HG03135 (cell line): ENCODE measurements at regions not wholly inside any gene's neighbourhood (a gene's known extent, or its start where the extent isn't known, plus 50 kb on each side); places are given as distances from the start of the nearest gene placed in this dataset.

ENCODE experiments used
- ATAC-seq: cut with Tn5 transposase; IDR thresholded peaks from one replicate; pipeline ENCODE4 v1.9.1; 2021; ENCODE audit warnings: mild to moderate bottlenecking, moderate library complexity; ENCODE audit not compliant: unreplicated experiment

DNA sequence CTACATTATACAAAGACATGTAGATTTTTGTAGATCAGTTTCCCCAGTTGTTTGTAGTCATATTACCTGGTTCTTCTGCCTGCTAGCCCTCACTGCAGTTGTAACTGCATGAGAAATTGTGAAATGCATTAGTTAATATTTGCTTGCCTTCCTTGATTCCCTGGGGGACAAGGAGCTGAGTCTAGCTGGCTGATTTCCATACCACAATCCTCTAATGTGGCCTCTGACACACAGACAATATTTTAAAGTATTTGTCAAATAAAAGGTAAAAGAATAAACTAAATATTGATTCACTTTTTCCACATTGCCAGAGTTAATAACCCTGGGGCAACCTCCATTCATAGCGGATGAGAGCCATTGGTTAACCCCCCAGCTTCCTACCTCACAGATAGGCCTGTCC, 128.8 kb upstream of the TMEM132C start:
- ATAC-seq, result no peak

DNA sequence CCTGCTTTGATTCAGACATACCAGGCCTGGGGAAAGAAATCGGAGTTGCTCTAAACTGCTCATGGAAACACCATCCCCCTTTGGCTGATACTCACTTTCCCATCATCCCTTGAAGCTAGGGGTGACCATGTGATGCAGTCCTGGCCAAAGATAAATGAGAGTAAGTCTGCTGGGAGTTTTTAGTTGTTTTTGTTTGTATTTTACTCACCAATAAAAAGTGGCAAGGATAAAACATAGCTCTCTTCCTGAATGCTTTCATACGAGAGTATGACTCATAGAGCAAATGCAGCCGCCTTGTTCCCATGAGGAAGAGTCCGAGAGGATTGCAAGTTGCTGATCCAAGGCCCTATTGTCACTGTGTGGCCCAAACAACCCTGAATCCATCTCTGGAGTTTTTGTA, 126.4 kb upstream of the TMEM132C start:
- ATAC-seq, result no peak

DNA sequence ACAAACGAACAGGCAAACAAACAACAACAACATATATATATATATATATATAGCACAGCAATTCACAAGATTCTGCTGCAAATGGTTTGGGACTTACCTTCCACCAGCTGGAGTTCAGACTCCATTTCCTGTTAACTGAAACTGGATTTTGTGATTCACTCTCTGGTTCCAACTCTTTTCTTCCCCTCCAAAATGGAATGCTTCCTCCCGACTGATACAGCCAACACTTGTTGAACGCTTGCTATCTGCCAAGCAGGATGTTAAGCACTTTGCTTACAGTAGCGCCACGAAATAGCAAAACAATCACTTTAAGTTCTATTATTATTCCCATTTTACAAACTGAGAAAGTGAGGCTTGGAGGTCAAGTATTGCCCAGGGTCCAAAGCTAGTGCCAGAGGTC, 116.0 kb upstream of the TMEM132C start:
- ATAC-seq, result no peak

DNA sequence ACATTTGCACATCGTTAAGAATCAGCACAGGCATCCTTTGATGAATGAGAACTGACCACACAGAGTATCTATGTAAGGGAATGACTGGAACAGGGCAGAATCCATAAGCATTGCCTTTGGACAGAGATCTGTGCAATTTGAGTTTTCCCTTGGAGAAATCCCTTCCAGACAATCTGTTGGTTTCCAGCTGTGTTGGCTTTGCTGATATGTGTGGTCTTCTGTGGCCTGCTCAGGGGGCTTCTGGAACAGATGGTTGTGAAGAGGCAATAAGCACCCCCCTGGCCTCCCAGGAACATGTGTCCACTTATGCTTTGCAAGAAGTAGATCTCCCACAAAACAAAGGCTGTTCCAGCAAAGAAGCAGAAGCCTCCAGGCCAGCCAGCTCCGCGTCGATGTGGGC, 111.4 kb upstream of the TMEM132C start:
- ATAC-seq, result no peak

DNA sequence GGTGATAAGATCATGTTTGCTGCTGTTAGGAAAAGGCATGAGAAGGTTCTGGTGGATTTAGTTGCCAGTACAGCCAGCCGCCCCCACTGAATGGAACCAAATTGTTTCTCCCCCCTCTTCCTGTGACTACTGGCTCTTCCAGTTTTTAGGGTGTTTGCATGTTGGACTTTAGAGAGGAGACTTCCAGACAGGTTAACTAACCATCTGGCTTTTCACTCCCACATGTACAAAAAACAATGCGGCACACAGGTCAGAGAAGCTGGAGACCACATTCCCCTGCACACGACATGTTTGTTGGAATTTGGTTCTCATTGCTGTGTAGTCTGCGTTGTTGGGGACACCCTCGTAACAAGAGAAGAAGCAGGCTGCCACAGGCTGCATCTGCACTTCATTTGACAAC, 103.9 kb upstream of the TMEM132C start:
- no peak for ATAC-seq

DNA sequence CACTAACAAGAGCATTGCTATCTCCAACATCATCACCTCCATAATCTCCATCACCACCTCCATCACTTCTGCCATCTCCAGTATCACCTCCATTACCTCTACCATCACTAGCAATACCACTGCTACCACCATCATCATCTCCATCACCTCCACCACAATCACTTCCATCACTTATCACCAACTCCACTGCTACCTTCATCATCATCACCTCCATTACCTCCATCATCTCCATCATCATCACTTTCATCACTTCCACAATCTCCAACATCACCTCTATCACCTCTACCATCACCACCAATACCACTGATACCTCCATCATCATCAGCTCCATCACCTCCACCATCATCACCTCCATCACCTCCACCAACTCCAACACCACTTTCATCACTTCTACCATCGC, 102.4 kb upstream of the TMEM132C start:
- no peak for ATAC-seq

DNA sequence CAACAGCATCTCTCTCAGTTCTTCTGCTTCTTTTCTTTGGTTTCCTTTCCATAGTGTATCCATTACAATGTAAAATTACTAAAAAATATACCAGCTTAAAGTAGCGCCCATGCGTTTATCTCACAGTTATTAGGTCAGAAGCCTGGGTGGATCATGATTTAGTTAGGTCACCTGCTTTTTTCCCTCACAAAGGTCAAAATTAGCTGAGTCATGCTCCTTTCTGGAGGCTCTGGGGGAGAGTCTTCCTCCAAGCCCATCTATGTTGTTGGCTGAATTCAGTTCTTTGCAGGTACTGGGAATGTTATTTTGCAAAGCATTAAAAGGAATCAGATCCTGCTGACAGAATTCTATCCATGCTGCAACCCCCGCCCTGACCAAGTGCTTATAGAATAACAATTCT, 101.6 kb upstream of the TMEM132C start:
- no peak for ATAC-seq

DNA sequence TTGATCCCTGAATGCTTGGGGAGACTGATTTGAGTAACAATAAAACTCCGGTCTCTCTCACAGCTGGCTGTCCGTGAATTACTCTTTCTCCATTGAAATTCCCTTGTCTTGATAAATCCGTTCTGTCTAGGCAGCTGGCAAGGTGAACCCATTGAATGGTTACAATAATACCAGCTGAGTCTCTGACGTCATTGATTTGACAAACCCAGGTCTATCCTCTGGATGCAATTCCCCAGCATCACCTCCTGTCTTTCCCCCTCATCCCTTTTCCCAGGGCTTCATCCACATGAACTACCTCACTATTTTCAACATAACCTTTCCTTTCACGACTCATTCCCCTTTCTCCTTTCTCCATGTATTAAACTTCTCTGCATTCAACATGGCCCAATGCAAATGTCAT, 98.7 kb upstream of the TMEM132C start:
- no peak for ATAC-seq

DNA sequence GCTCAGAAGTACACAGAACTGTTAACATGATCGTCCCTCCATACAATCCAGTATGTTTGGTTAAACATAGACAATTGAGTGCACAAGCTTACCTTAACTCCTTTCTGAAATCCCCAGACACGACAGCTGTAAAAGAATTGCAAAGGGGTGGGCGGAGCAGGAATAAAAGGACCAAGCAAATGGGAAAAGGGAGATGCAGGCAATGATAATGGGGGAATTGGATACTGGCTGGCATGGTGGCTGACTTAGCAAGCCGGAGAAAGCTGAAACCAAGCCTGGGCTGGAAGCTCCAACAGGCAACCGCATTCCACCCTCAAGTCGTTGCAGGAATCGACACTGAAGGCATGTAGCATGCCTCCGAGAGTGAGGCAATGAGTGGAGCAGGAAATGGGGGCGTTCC, 96.8 kb upstream of the TMEM132C start:
- ATAC-seq, result no peak

DNA sequence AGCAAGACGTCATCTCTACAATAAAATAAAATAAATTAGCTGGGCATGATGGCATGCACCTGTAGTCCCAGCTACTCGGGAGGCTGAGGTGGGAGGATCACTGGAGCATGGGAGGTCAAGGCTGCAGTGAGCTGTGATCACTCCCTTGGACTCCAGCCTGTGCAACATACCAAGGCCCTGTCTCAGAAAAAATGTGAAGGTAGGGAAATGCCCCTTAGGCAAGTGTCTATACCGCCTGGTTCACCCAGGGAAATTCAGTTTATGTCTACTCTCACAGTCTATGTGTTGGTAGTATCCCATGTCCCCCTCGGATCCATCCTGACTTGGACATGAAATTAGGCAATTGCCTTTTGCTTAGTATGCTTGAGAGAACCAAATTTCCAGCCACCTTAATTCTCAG, 88.4 kb upstream of the TMEM132C start:
- ATAC-seq, result no peak

DNA sequence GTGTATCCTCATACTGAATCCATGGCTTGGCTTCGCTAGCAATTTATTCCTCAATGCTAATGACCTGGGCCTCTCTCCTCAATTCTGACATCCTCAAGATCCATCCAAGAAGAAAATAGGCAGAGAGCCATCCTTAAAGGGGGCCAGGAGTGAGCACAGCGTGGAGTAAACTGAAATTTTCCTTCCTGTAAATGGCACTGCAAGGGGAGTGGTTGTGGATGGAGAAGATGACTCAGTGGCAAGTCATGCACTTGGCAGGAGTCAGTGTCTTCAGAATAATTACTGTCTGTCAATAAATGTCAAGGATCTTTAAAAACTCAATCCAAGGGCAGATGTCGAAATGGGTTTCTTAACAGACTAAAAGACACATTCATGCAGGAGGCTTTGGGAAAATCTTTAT, 88.0 kb upstream of the TMEM132C start:
- no peak for ATAC-seq

DNA sequence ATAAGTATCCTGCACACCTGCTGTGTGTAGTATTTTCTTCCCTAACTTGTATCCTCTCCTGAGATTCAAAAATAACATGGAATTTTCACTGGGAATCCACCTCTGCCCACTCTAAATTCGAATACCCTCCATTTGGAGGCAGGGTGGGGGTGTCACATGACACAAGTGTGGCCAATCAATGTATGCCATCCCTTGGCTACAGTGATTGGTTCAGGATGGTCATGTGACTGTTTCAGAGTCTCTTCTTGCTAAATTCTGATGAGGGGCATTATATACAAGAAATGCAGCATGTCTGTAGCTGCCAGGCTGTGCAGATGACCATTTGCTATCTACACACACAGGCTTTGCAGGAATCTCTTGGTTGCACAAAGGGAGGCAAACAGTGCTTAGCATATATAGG, 86.8 kb upstream of the TMEM132C start:
- no peak for ATAC-seq

DNA sequence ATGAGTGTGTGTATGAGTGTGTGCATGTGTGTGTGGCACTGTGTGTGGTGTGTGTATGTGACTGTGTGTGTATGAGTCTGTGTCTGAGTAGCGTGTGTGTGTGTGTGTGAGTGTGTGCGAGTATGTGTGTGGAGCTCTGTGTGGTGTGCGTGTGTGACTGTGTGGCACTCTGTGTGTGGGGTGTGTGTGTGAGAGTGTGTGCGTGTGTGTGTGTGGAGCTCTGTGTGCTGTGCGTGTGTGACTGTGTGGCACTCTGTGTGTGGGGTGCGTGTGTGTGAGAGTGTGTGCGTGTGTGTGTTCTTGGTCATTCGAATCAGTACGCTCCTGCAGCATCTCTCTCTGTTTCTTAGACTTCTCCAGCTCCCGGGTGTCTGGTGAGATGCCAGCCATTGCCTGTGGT, 76.9 kb upstream of the TMEM132C start:
- no peak for ATAC-seq

DNA sequence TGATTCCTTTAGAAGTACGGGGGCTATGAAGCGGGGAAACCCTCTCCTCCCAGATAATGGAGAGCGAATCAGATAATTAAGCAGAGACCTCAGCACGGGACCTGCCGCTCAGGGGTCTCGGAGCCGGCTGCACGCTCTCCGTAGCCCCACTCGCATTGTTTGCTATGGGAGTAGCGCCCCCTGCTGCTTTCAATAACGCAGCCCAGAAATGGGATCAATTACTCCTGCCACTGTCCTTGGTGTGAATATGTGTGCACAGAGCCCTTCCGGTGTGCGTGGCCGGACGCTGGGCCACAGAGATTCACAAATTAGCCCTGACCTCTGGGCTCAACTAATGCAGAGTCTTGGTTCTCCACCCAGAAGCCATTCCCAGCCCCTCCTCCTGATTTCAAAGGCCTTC, 76.4 kb upstream of the TMEM132C start:
- ATAC-seq, result no peak

DNA sequence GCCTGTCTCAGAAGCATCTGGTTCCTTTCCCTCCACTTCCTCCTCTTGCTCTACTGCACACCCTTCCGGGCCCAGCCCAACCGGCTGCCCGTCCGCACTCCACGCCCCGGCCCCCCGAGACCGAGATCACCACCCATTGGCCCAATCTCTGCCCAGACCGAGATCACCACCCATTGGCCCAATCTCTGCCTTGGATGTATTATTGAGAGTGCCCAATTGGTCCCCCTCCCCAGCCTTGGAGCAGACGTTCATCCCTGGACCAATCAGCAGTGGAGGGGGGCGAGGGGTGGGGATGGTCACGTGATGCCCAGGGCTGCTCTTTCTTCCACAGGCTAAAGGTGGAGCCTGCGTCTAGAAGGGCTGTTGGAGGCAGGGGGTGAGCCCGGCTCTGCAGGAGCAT, 75.6 kb upstream of the TMEM132C start:
- no peak for ATAC-seq

DNA sequence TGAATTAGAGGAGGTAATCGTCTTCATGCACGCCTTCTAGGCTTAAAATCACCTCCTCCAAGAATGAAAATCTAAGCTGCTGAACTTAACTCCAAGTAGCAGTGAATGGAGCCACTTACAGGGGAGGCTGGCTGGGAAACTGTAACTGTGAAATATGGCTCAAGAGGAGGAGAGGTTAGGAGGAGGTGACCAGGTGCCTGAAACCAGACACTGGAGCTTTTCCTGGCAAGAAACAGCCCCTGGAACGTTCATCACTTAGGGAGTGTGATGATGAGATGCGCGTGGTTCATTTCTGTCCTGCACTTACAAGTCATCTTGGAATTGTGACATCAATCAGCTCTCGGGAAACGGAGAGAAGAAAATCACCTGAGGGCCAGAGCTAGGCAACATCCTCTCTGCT, 62.3 kb upstream of the TMEM132C start:
- ATAC-seq, result no peak

DNA sequence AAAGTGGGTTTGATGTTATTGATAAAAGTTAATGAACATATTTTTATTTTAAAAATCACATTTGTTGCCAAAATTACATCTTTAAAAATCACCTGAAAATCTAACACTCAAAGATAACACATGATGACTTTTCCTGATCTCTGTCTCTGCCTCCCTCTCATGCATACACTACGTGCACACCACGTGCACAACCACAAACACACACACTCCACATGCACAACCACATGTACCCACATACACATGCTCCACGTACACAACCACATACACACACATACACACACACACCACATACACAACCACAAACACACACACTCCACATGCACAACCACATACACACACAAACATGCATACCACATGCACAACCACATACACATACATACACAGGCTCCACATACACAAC, 61.8 kb upstream of the TMEM132C start:
- ATAC-seq, result no peak

DNA sequence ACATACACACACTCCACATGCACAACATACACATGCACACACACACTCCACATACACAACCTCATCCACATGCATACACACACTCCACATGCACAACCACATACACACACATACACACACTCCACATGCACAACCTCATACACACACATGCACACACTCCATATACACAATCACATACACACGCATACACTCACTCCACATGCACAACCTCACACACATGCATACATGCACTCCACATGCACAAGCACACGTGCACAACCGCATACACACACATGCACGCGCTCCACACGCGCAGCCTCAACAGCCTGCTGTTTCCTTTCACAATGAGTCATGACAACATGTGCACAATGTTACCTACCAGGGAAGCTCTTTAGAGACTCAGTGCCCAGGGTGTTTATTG, 61.2 kb upstream of the TMEM132C start:
- no peak for ATAC-seq
